Osteoblast (primary cell): ENCODE measurements at regions not wholly inside any gene's neighbourhood (a gene's known extent, or its start where the extent isn't known, plus 50 kb on each side); places are given as distances from the start of the nearest gene placed in this dataset.

ENCODE experiments used
- DNase-seq: peaks from one replicate; pipeline ENCODE4 v3.0.0; 2011; ENCODE audit warnings: low spot score, mixed read lengths; ENCODE audit not compliant: insufficient read length; ENCODE audit errors: missing footprints
- H2AFZ ChIP-seq: 2 replicates; pipeline ENCODE4 v1.6.0; 2011; ENCODE audit warnings: mild to moderate bottlenecking, low read length
- H3K27ac ChIP-seq: 2 replicates; pipeline ENCODE4 v1.5.1; 2011; ENCODE audit warnings: mild to moderate bottlenecking, low read depth, low read length, moderate library complexity
- H3K27me3 ChIP-seq: 2 replicates; pipeline ENCODE4 v1.6.0; 2012; ENCODE audit warnings: mild to moderate bottlenecking, control low read depth, inconsistent platforms, low read length, moderate library complexity; ENCODE audit not compliant: insufficient read depth
- H3K36me3 ChIP-seq: 2 replicates; pipeline ENCODE4 v1.5.1; 2011; ENCODE audit warnings: mild to moderate bottlenecking, low read length, control low read depth, moderate library complexity; ENCODE audit not compliant: insufficient read depth
- H3K4me1 ChIP-seq: 2 replicates; pipeline ENCODE4 v1.5.1; 2011; ENCODE audit warnings: mild to moderate bottlenecking, low read length, control low read depth, moderate library complexity; ENCODE audit not compliant: insufficient read depth
- H3K4me2 ChIP-seq: 2 replicates; pipeline ENCODE4 v1.6.0; 2011; ENCODE audit warnings: mild to moderate bottlenecking, low read length; ENCODE audit not compliant: insufficient read depth
- H3K4me3 ChIP-seq: fragments of 200-600 bp; sonication (generic); 3 replicates; pipeline ENCODE4 v1.5.1; 2012; ENCODE audit warnings: mild to moderate bottlenecking, low read length, inconsistent platforms; ENCODE audit not compliant: insufficient read depth
- H3K79me2 ChIP-seq: 2 replicates; pipeline ENCODE4 v1.6.0; 2012; ENCODE audit warnings: mild to moderate bottlenecking, low read length, control low read depth, inconsistent platforms; ENCODE audit not compliant: insufficient read depth
- H3K9me3 ChIP-seq: 2 replicates; pipeline ENCODE4 v1.5.1; 2011; ENCODE audit warnings: low read depth, low read length, control low read depth
- H4K20me1 ChIP-seq: 2 replicates; pipeline ENCODE4 v1.6.0; 2012; ENCODE audit warnings: mild to moderate bottlenecking, low read length, control low read depth; ENCODE audit not compliant: insufficient read depth
- TF ChIP-seq, protein P1 (sequence below): IDR thresholded peaks from 2 replicates; pipeline ENCODE4 v1.5.1; 2011; ENCODE audit warnings: mild to moderate bottlenecking, low read depth, low read length, moderate library complexity; ENCODE audit errors: extremely low read depth

DNA sequence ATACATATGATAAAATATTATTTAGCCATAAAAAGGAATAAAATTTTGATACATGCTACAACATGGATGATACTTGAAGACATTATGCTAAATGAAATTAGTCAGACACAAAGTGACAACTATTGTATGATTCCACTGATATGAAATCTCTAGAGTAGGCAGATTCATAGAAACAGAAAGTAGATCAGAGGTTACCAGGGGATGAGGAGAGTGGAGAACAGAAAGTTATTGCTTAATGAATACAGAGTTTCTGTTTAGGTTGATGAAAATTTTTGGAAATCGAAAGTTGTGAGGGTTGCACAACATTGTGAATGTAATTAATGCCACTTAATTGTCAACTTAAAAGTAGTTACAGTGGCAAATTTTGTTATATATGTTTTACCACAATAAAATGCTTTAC is 315.7 kb upstream of the USP25 start:
- Histone ChIP-seq H3K36me3 (no peaks in the 10 kb centered on the region), H3K79me2 (no peaks in the 10 kb centered on the region), H3K4me3 (no peak overlapping the region), H3K4me2 (no peak overlapping the region), H3K9me3 (no peaks in the 10 kb centered on the region), H4K20me1 (no peaks in the 10 kb centered on the region), H2AFZ (no peak overlapping the region), H3K27ac (no peak overlapping the region), H3K27me3 (no peaks in the 10 kb centered on the region), H3K4me1 (no peaks in the 10 kb centered on the region)
- DNase-seq = no peak
- TF ChIP-seq, protein P1, sequence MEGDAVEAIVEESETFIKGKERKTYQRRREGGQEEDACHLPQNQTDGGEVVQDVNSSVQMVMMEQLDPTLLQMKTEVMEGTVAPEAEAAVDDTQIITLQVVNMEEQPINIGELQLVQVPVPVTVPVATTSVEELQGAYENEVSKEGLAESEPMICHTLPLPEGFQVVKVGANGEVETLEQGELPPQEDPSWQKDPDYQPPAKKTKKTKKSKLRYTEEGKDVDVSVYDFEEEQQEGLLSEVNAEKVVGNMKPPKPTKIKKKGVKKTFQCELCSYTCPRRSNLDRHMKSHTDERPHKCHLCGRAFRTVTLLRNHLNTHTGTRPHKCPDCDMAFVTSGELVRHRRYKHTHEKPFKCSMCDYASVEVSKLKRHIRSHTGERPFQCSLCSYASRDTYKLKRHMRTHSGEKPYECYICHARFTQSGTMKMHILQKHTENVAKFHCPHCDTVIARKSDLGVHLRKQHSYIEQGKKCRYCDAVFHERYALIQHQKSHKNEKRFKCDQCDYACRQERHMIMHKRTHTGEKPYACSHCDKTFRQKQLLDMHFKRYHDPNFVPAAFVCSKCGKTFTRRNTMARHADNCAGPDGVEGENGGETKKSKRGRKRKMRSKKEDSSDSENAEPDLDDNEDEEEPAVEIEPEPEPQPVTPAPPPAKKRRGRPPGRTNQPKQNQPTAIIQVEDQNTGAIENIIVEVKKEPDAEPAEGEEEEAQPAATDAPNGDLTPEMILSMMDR = no peak

DNA sequence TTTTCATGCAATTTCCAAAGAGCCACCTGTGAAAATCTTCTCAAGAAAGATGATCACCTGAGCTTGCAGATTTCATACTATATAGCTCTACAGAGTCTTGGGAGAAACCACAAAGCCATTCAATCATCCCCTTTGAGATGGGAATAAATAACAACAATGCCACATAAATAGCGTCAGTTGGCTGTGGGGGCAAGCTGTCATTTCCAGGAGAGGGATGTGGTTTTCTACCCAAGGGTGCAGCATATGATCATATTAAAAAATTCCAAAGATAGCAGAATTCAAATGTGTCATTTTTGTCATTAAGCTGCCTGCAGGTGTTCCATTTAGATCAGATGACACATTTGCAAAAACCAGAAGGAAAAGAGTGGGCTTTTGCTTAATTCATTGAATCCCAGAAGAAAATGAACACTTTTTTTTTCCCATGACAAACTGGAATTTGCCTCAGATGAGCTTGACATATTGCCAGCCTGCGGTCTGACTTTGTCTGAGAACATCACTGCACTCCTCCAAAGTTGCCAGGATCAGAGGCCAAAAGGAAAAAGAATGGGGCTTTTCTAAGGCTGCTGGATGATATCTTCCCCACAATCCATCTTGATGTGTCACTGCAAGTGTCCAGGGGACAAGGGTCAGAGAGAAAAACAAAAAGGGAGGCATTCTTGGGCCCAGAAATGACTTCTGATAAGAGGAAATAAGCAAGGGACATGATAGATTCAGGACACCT is 314.1 kb upstream of the USP25 start:
- H3K4me3 ChIP-seq = no peak overlapping the region
- H3K4me1 ChIP-seq = no peaks in the 10 kb centered on the region
- H3K27ac ChIP-seq = no peak overlapping the region
- H4K20me1 ChIP-seq = no peaks in the 10 kb centered on the region
- no peak overlapping the region for H3K4me2 ChIP-seq
- no peaks in the 10 kb centered on the region for H3K36me3 ChIP-seq
- TF ChIP-seq, protein P1 = no peak
- no peaks in the 10 kb centered on the region for H3K79me2 ChIP-seq
- H2AFZ ChIP-seq = no peak overlapping the region
- no peaks in the 10 kb centered on the region for H3K27me3 ChIP-seq
- no peak for DNase-seq
- no peaks in the 10 kb centered on the region for H3K9me3 ChIP-seq

DNA sequence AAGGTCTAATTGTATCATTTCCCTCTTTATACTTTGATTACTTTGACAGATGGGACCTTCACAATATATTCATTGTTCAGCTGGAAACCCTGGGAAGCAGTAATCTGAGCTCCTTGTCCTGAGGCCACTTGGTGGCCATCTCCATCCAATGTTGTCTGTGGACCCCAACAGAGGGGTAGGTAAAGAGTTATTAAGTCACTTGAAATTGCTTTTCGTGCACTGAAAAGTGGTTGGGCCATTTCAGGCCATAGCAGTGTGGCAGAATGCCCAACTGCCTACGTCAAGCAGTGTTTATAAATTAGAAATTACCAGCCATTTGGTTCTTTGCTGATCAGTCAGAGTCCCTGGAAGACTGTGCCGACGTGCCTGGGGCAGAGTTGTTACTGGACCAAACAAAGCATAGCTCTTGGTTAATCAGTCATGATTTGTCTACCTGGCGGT is 308.3 kb upstream of the USP25 start:
- Histone ChIP-seq H3K4me2 (no peak overlapping the region), H3K36me3 (no peaks in the 10 kb centered on the region), H3K27ac (no peak overlapping the region), H4K20me1 (no peaks in the 10 kb centered on the region), H3K27me3 (no peaks in the 10 kb centered on the region), H3K9me3 (no peaks in the 10 kb centered on the region), H3K79me2 (no peaks in the 10 kb centered on the region), H3K4me1 (peaks cover 10% of the 10 kb centered on the region), H3K4me3 (no peak overlapping the region), H2AFZ (no peak overlapping the region)
- TF ChIP-seq, protein P1 = no peak
- no peak for DNase-seq

DNA sequence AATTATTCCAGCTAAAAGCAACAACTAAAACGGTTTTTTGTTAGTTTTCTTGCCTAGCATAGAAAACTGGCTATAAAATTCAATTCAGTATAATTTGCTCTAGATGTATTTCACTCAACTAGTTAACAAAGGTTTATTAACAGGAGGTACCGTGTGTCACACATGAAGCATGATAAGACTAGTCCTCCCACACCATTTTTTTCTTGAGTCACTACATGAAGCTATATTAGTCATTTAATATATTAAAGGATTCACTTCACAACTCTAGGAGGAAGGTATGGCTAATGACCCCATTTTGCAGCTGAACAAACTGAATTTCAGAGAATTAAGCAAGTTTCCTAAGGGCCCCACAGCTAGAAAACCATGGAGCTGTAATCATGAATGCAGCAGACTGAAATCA is 307.8 kb upstream of the USP25 start:
- no peaks in the 10 kb centered on the region for H3K79me2 ChIP-seq
- H2AFZ ChIP-seq = no peak overlapping the region
- H3K27ac ChIP-seq = no peak overlapping the region
- H3K9me3 ChIP-seq = no peaks in the 10 kb centered on the region
- DNase-seq = no peak
- no peak overlapping the region for H3K4me3 ChIP-seq
- no peaks in the 10 kb centered on the region for H3K27me3 ChIP-seq
- no peaks in the 10 kb centered on the region for H3K36me3 ChIP-seq
- H3K4me2 ChIP-seq = no peak overlapping the region
- TF ChIP-seq, protein P1 = no peak
- no peaks in the 10 kb centered on the region for H4K20me1 ChIP-seq
- peaks cover 10% of the 10 kb centered on the region for H3K4me1 ChIP-seq
